Right lobe of liver (tissue), 4 donors: ENCODE measurements at regions not wholly inside any gene's neighbourhood (a gene's known extent, or its start where the extent isn't known, plus 50 kb on each side); places are given as distances from the start of the nearest gene placed in this dataset.

Experiments
- CTCF ChIP-seq, 4 donors: fragments of 200-600 bp in 3 of 4; fragments of 450-650 bp in 1 of 4; IDR thresholded peaks; one replicate each; pipeline versions ENCODE4 v1.5.1 to v1.8.0; 2016 to 2022; ENCODE audit warnings: antibody characterized with exemption in 4 of 4, mild to moderate bottlenecking in 2 of 4
- POLR2A ChIP-seq: fragments of 450-650 bp; IDR thresholded peaks from one replicate; pipeline ENCODE4 v1.6.1; 2017; ENCODE audit warnings: antibody characterized with exemption, mild to moderate bottlenecking
- donor health status: DM: no; HTN: no; CAD: no.
- donor health status: DM: no; HTN: no; CAD: no.
- donor health status: DM: no; HTN: yes; CAD: no.

DNA sequence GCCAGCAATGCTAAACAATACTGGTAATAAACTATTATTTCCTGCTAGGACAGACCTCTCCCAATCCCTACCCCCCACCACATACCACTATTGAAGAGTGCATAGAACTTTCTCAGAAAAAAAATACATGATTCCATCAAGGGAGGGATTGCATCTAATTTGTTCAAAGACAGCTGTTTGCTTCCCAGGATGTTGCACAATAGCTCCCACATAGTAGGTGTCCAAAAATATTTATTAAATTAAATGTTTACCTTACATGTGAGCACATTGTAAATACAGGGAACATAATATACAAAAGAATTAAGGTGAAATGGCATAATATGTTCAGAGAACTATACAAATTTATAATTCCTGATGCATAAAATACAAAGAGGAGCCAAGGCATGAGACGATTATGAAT is 1111.8 kb upstream of the LCORL start:
- TF ChIP-seq CTCF (IDR thresholded peaks at IDR 0.05), result no peak
- no peak for TF ChIP-seq POLR2A
